Gastroesophageal sphincter (tissue), 3 donors: ENCODE measurements at regions not wholly inside any gene's neighbourhood (a gene's known extent, or its start where the extent isn't known, plus 50 kb on each side); places are given as distances from the start of the nearest gene placed in this dataset.

Experiments used
- CTCF ChIP-seq, 4 experiments: fragments of 200-600 bp in 2 of 4; fragments of 450-650 bp in 2 of 4; sonication (generic) in 1 of 4; IDR thresholded peaks; one replicate each; pipeline ENCODE4 v1.5.1; 2017 to 2019; ENCODE audit warnings: antibody characterized with exemption in 4 of 4, mild to moderate bottlenecking in 2 of 4, moderate library complexity in 2 of 4
- POLR2A ChIP-seq, 2 donors: fragments of 450-650 bp; IDR thresholded peaks; one replicate each; pipeline ENCODE4 v1.6.1; 2017; ENCODE audit warnings: antibody characterized with exemption in 2 of 2, mild to moderate bottlenecking in 2 of 2, moderate library complexity in 1 of 2
- POLR2AphosphoS5 ChIP-seq: sonication (generic); formaldehyde crosslinking; IDR thresholded peaks from one replicate; pipeline ENCODE4 v1.6.1; 2017; ENCODE audit warnings: antibody characterized with exemption

GRCh38 chr14:86897704-86898513 lies 1095.1 kb downstream of the GALC start:
- TF ChIP-seq POLR2AphosphoS5 (no peak), CTCF (IDR thresholded peaks at IDR 0.05) (no peak), POLR2A (IDR thresholded peaks at IDR 0.05) (no peak)
